H1 (cell line): ENCODE measurements at regions not wholly inside any gene's neighbourhood (a gene's known extent, or its start where the extent isn't known, plus 50 kb on each side); places are given as distances from the start of the nearest gene placed in this dataset.
"Not testable (repeated sequence)": the region's sequence is repeated elsewhere in the genome, so short reads cannot be mapped to it uniquely, and the experiment has no call there.

Source experiments
- CTCF ChIA-PET: fragments of 300-600 bp; sonication (Branson Sonifier 250); formaldehyde crosslinking; loops from one replicate; lab custom pipeline; 2021; ENCODE audit not compliant: partially characterized antibody; lab: Charles Lee
- POLR2A ChIA-PET: fragments of 300-600 bp; sonication (Branson Sonifier 250); formaldehyde crosslinking; loops from one replicate; lab custom pipeline; 2021; ENCODE audit warnings: inconsistent platforms; ENCODE audit not compliant: partially characterized antibody; lab: Charles Lee
- DNase-seq, 2 experiments: peaks; one replicate each; pipeline versions ENCODE4 v3.0.0 to v3.0.0-alpha.2; 2010 to 2022; ENCODE audit warnings: low spot score in 2 of 2, low read depth in 1 of 2, mixed read lengths in 1 of 2
- FAIRE-seq: peaks from 2 replicates; lab custom pipeline; 2011; peaks lifted over from hg19 to GRCh38; lab: Jason Lieb, UNC
- H2AFZ ChIP-seq: 2 replicates; pipeline ENCODE4 v1.8.1; 2012; ENCODE audit warnings: low read length, inconsistent platforms
- H2AK5ac ChIP-seq: 2 replicates; pipeline ENCODE4 v1.6.1; 2013; ENCODE audit warnings: low read depth, low read length
- H2BK120ac ChIP-seq: replicated peaks from 2 replicates; pipeline ENCODE3; 2013; ENCODE audit warnings: low read depth, low read length, inconsistent platforms
- H2BK12ac ChIP-seq: 2 replicates; pipeline ENCODE4 v1.6.1; 2013; ENCODE audit warnings: low read depth, low read length
- H2BK15ac ChIP-seq: 2 replicates; pipeline ENCODE4 v1.6.1; 2013; ENCODE audit warnings: low read length
- H2BK20ac ChIP-seq: 2 replicates; pipeline ENCODE4 v1.6.1; 2013; ENCODE audit warnings: low read length
- H2BK5ac ChIP-seq: 2 replicates; pipeline ENCODE4 v1.6.1; 2013; ENCODE audit warnings: low read depth, low read length
- H3K14ac ChIP-seq: 2 replicates; pipeline ENCODE4 v1.6.1; 2013; ENCODE audit warnings: inconsistent platforms; ENCODE audit not compliant: insufficient read length
- H3K18ac ChIP-seq: 2 replicates; pipeline ENCODE4 v1.6.1; 2013; ENCODE audit warnings: low read length; ENCODE audit errors: extremely low read depth
- H3K23ac ChIP-seq: 2 replicates; pipeline ENCODE4 v1.6.1; 2013; ENCODE audit warnings: inconsistent platforms; ENCODE audit not compliant: insufficient read length
- H3K23me2 ChIP-seq: 2 replicates; pipeline ENCODE4 v1.6.1; 2013; ENCODE audit warnings: low read depth, low read length
- H3K27ac ChIP-seq: 2 replicates; pipeline ENCODE4 v1.6.1; 2011; ENCODE audit warnings: low read depth, low read length, inconsistent platforms
- H3K27me3 ChIP-seq, 4 experiments: replicated peaks in 1 of 4; 1 replicate in 1 of 4; 2 replicates in 3 of 4; pipeline versions ENCODE4 v1.6.1 to v1.8.1; 2011 to 2013; ENCODE audit warnings: low read length in 3 of 4, mild to moderate bottlenecking in 3 of 4, inconsistent platforms in 2 of 4, mixed read lengths in 2 of 4, moderate library complexity in 1 of 4; ENCODE audit not compliant: control insufficient read depth in 3 of 4, insufficient read depth in 3 of 4; ENCODE audit errors: extremely low read depth in 1 of 4
- H3K36me3 ChIP-seq, 4 experiments: 2 replicates each; pipeline versions ENCODE4 v1.6.1 to v1.8.1; 2011 to 2013; ENCODE audit warnings: mild to moderate bottlenecking in 4 of 4, low read length in 3 of 4, moderate library complexity in 2 of 4, control low read depth in 1 of 4, inconsistent platforms in 1 of 4; ENCODE audit not compliant: insufficient read depth in 4 of 4, control insufficient read depth in 2 of 4
- H3K4ac ChIP-seq: replicated peaks from 2 replicates; pipeline ENCODE3; 2013; ENCODE audit warnings: low read length, low read depth, mixed read lengths, inconsistent platforms; ENCODE audit not compliant: insufficient read length
- H3K4me1 ChIP-seq, 4 experiments: replicated peaks in 1 of 4; 1 replicate in 1 of 4; 2 replicates in 3 of 4; pipeline versions ENCODE4 v1.6.1 to v1.8.1; 2011 to 2013; ENCODE audit warnings: low read length in 3 of 4, inconsistent platforms in 2 of 4, mixed read lengths in 1 of 4; ENCODE audit not compliant: insufficient read depth in 4 of 4, control insufficient read depth in 3 of 4
- H3K4me2 ChIP-seq, 2 experiments: 2 replicates each; pipeline versions ENCODE4 v1.6.1 to v1.8.1; 2011 to 2013; ENCODE audit warnings: low read depth in 2 of 2, low read length in 2 of 2, control low read depth in 1 of 2, inconsistent platforms in 1 of 2, mild to moderate bottlenecking in 1 of 2; ENCODE audit not compliant: insufficient read depth in 1 of 2
- H3K4me3 ChIP-seq, 4 experiments: fragments of 200-600, 300-600 bp in 1 of 4; sonication (generic), shearing (Covaris generic), sonication (Bioruptor Twin) in 1 of 4; 2 replicates each; pipeline versions ENCODE4 v1.5.1 to v1.8.1; 2011 to 2016; ENCODE audit warnings: low read length in 4 of 4, low read depth in 3 of 4, control low read depth in 2 of 4, inconsistent platforms in 2 of 4, mild to moderate bottlenecking in 2 of 4, mixed read lengths in 1 of 4, moderate library complexity in 1 of 4; ENCODE audit not compliant: insufficient read depth in 2 of 4; ENCODE audit errors: extremely low read depth in 1 of 4
- H3K56ac ChIP-seq: replicated peaks from 2 replicates; pipeline ENCODE3; 2013; ENCODE audit warnings: low read depth, mild to moderate bottlenecking, mixed read lengths, low read length, inconsistent platforms; ENCODE audit not compliant: insufficient read length
- H3K79me1 ChIP-seq: 2 replicates; pipeline ENCODE4 v1.6.1; 2013; ENCODE audit warnings: low read depth, low read length, control low read depth
- H3K79me2 ChIP-seq, 2 experiments: 2 replicates each; pipeline versions ENCODE4 v1.6.1 to v1.8.1; 2012 to 2013; ENCODE audit warnings: low read length in 2 of 2, mild to moderate bottlenecking in 2 of 2, inconsistent platforms in 1 of 2; ENCODE audit not compliant: insufficient read depth in 2 of 2, control insufficient read depth in 1 of 2
- H3K9ac ChIP-seq, 4 experiments: replicated peaks in 1 of 4; 1 replicate in 1 of 4; 2 replicates in 3 of 4; pipeline versions ENCODE4 v1.6.1 to v1.8.1; 2011 to 2013; ENCODE audit warnings: low read depth in 3 of 4, low read length in 3 of 4, control low read depth in 2 of 4, mild to moderate bottlenecking in 2 of 4, moderate library complexity in 2 of 4, inconsistent platforms in 1 of 4; ENCODE audit errors: extremely low read depth in 1 of 4
- H3K9me3 ChIP-seq, 2 experiments: 2 replicates each; pipeline versions ENCODE4 v1.6.1 to v1.8.1; 2012 to 2013; ENCODE audit warnings: mild to moderate bottlenecking in 2 of 2, moderate library complexity in 2 of 2, control low read depth in 1 of 2, inconsistent platforms in 1 of 2, low read depth in 1 of 2, low read length in 1 of 2, mixed read lengths in 1 of 2; ENCODE audit not compliant: insufficient read depth in 2 of 2
- H4K20me1 ChIP-seq, 2 experiments: replicated peaks in 1 of 2; 2 replicates each; pipeline versions ENCODE3 to v1.8.1; 2011 to 2013; ENCODE audit warnings: inconsistent platforms in 2 of 2, low read length in 2 of 2, mild to moderate bottlenecking in 1 of 2; ENCODE audit not compliant: insufficient read depth in 2 of 2, control insufficient read depth in 1 of 2
- H4K5ac ChIP-seq: 2 replicates; pipeline ENCODE4 v1.6.1; 2013; ENCODE audit warnings: low read length, low read depth, mixed read lengths, inconsistent platforms; ENCODE audit not compliant: insufficient read length
- H4K8ac ChIP-seq: 2 replicates; pipeline ENCODE4 v1.8.0; 2013; ENCODE audit warnings: mild to moderate bottlenecking, moderate library complexity, low read length, inconsistent platforms; ENCODE audit not compliant: insufficient read depth; ENCODE audit errors: extremely low read depth
- H4K91ac ChIP-seq: replicated peaks from 2 replicates; pipeline ENCODE3; 2013; ENCODE audit warnings: low read length, mixed read lengths, inconsistent platforms; ENCODE audit not compliant: insufficient read length
- WGBS, 2 experiments: shearing (Covaris generic) in 1 of 2; methylation state at CpG; one replicate each; pipeline versions ENCODE4 v1.1.6 to v1.1.7; 2013 to 2015; ENCODE audit warnings: low lambda C conversion rate in 2 of 2, mixed read lengths in 2 of 2, inconsistent platforms in 1 of 2, low coverage in 1 of 2, missing lambda C conversion rate in 1 of 2; ENCODE audit not compliant: insufficient replicate concordance in 2 of 2, insufficient coverage in 1 of 2, insufficient read length in 1 of 2; ENCODE audit errors: extremely low coverage in 1 of 2, missing lambda C conversion rate in 1 of 2; 5-methylcytosine and 5-hydroxymethylcytosine counted together

GRCh38 chr14:27312730-27313129, 714.9 kb upstream of the NOVA1 start:
- H3K23me2 ChIP-seq, H3K4me1 ChIP-seq, H2BK5ac ChIP-seq, H3K27ac ChIP-seq, H2AK5ac ChIP-seq, H3K56ac ChIP-seq, H2BK12ac ChIP-seq, POLR2A ChIA-PET, DNase-seq, H3K79me2 ChIP-seq, H3K79me1 ChIP-seq, H2BK20ac ChIP-seq, H3K4me2 ChIP-seq, H3K23ac ChIP-seq, FAIRE-seq, H2BK15ac ChIP-seq, H3K36me3 ChIP-seq, CTCF ChIA-PET, H4K5ac ChIP-seq, H2AFZ ChIP-seq, H4K8ac ChIP-seq, H2BK120ac ChIP-seq, H3K27me3 ChIP-seq, H3K9me3 ChIP-seq, H4K20me1 ChIP-seq, H3K14ac ChIP-seq, H3K18ac ChIP-seq, H4K91ac ChIP-seq, H3K9ac ChIP-seq, H3K4me3 ChIP-seq, H3K4ac ChIP-seq: not testable (repeated sequence)
- 98% methylated on average over 7 of the region's 7 CpGs; no CpG with 5 or more reads in 1 of the 2 experiments for WGBS, 2 experiments
